Fibroblast of mammary gland (primary cell): ENCODE measurements at regions not wholly inside any gene's neighbourhood (a gene's known extent, or its start where the extent isn't known, plus 50 kb on each side); places are given as distances from the start of the nearest gene placed in this dataset.
"Not testable (repeated sequence)": the region's sequence is repeated elsewhere in the genome, so short reads cannot be mapped to it uniquely, and the experiment has no call there.

Experiments used
- DNase-seq: peaks from one replicate; pipeline ENCODE4 v3.0.0-alpha.2; 2010; ENCODE audit warnings: low read depth
- H3K4me3 ChIP-seq: 2 replicates; pipeline ENCODE4 v1.5.1; 2011; ENCODE audit warnings: low read depth, mild to moderate bottlenecking, low read length, moderate library complexity; ENCODE audit not compliant: control insufficient read depth
- TF ChIP-seq, protein P1 (sequence below): conservative IDR thresholded peaks from 2 replicates; pipeline ENCODE4 v1.5.1; 2011; ENCODE audit warnings: low read depth, low read length, inconsistent platforms; ENCODE audit not compliant: control insufficient read depth, insufficient read depth

DNA sequence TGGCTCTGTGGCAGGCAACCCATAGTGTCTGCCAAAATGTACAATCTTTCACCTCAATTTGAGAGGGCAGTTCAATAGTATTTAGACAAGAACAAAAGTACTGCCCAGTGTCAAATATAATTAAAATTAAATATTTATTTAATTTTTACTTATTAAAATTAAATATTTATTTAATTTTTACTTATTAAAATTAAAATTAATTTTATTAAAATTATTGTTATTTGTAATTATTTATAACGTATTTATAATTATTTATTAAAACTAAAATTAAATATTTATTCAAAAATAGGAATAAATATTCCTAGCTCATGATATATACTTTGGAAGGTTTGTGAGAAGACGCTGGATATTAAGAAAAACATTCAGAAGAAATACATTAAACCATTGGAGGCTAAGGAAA is 93.7 kb upstream of the CAV2 start:
- DNase-seq = no peak
- TF ChIP-seq, protein P1, sequence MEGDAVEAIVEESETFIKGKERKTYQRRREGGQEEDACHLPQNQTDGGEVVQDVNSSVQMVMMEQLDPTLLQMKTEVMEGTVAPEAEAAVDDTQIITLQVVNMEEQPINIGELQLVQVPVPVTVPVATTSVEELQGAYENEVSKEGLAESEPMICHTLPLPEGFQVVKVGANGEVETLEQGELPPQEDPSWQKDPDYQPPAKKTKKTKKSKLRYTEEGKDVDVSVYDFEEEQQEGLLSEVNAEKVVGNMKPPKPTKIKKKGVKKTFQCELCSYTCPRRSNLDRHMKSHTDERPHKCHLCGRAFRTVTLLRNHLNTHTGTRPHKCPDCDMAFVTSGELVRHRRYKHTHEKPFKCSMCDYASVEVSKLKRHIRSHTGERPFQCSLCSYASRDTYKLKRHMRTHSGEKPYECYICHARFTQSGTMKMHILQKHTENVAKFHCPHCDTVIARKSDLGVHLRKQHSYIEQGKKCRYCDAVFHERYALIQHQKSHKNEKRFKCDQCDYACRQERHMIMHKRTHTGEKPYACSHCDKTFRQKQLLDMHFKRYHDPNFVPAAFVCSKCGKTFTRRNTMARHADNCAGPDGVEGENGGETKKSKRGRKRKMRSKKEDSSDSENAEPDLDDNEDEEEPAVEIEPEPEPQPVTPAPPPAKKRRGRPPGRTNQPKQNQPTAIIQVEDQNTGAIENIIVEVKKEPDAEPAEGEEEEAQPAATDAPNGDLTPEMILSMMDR = no peak

DNA sequence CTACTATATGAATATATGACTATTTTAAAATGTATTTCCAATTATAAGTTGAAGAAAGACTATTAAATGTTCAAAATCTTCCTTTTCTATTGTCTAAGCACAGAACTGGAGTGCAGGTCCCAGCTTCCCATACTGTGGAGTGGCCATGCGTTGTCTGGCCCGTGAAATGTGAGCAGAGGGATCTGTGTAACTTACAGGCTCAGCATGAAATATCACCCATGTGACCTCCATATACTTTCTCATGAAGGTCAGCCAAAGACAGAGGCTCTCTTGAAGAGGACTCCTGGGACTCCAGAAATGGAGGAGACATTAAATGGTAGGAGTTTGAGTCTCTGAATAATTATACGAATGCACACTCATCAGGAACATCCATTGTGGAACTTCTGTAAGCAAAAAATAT is 92.4 kb upstream of the CAV2 start:
- TF ChIP-seq, protein P1 = no peak
- no peak overlapping the region for H3K4me3 ChIP-seq
- no peak for DNase-seq

More for the DNA sequence above, 93.7 kb upstream of the CAV2 start:
- H3K4me3 ChIP-seq = no peak overlapping the region

DNA sequence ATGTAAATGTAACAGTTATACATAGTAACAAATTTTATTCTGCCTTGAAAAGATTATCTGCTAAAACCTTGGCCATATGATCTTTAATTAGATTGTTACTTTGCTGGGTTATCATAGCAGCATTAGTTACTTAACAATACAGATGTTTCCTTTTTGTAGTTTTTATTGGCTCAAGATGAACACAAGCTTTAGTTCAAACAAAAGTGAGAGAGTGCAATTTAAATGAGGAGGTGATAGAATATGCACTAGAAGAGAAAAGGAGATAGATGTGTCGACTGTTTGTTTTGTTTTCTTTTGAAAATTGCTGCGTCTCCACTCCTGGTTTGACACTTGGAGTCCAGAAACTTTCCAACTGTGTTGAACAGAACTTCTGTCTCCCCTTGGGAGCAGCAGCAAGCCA is 91.4 kb upstream of the CAV2 start:
- TF ChIP-seq, protein P1 = no peak
- no peak overlapping the region for H3K4me3 ChIP-seq
- no peak for DNase-seq

DNA sequence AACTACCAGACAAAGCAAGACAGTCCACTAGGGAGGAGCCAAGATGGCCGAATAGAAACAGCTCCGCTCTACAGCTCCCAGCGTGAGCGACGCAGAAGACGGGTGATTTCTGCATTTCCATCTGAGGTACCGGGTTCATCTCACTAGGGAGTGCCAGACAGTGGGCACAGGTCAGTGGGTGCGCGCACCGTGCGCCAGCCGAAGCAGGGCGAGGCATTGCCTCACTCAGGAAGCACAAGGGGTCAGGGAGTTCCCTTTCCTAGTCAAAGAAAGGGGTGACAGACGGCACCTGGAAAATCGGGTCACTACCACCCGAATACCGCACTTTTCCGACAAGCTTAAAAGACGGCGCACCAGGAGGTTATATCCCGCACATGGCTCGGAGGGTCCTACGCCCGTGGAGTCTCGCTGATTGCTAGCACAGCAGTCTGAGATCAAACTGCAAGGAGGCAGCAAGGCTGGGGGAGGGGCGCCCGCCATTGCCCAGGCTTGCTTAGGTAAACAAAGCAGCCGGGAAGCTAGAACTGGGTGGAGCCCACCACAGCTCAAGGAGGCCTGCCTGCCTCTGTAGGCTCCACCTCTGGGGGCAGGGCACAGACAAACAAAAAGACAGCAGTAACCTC is 90.6 kb upstream of the CAV2 start:
- DNase-seq = not testable (repeated sequence)

DNA sequence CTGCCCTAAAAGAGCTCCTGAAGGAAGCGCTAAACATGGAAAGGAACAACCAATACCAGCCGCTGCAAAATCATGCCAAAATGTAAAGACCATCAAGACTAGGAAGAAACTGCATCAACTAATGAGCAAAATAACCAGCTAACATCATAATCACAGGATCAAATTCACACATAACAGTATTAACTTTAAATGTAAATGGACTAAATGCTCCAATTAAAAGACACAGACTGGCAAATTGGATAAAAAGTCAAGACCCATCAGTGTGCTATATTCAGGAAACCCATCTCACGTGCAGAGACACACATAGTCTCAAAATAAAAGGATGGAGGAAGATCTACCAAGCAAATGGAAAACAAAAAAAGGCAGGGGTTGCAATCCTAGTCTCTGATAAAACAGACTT is 88.8 kb upstream of the CAV2 start:
- not testable (repeated sequence) for DNase-seq, H3K4me3 ChIP-seq

More for the DNA sequence above, 90.6 kb upstream of the CAV2 start:
- H3K4me3 ChIP-seq = not testable (repeated sequence)

DNA sequence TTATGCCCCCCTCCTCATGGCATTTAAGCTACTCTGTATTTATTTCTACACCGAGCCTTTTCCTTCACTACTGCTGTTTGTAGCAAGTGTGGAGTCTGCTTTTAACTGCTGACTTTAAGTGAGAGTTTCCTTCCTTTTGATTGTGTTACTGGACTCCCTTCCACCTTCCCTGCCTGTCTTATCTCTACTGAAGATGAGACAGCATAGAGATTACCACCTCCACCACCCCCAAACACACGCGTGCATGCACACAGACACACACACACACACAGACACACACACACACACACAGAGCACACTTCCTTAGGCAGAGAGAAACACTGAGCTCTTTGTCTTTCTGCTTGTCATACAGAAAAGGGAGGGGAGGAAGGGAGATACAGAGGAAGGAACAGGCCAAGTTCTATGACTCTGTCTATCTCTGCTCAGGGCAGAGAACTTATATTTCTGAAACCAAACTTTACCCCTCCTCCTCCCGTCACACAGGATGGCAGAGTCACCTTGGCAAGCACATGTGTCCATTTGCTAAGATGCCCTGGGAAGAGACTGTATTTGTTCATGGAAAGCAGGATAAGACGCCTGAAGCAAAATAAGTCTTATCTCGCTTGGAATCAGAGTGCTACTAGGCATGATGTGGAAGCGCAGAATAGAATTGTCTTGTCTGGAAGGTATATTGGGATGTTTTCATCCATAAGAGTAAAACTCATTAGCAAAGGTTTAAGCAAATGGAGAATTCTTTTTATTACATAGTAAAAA is 81.8 kb upstream of the CAV2 start:
- no peak for DNase-seq
- TF ChIP-seq, protein P1 = no peak
- no peak overlapping the region for H3K4me3 ChIP-seq

- TF ChIP-seq, protein P1 = no peak
- no peak for DNase-seq
- H3K4me3 ChIP-seq = no peak overlapping the region
These were observed 81.0 kb upstream of the CAV2 start for GRCh38 chr7:116418524-116418923.

- TF ChIP-seq, protein P1 = no peak
These were observed 79.5 kb upstream of the CAV2 start for GRCh38 chr7:116420003-116420402.

More at GRCh38 chr7:116420003-116420402, 79.5 kb upstream of the CAV2 start:
- DNase-seq = no peak
- no peak overlapping the region for H3K4me3 ChIP-seq
